OCI-LY1 (cell line): ENCODE measurements at regions not wholly inside any gene's neighbourhood (a gene's known extent, or its start where the extent isn't known, plus 50 kb on each side); places are given as distances from the start of the nearest gene placed in this dataset.
"Not testable (repeated sequence)": the region's sequence is repeated elsewhere in the genome, so short reads cannot be mapped to it uniquely, and the experiment has no call there.

ENCODE experiments used
- H2AFZ ChIP-seq: fragments of 200-600 bp; sonication (generic), shearing (Covaris generic); 2 replicates; pipeline ENCODE4 v1.6.0; 2014; ENCODE audit warnings: antibody characterized with exemption, mild to moderate bottlenecking, low read length
- H3F3A ChIP-seq: fragments of 200-600 bp; sonication (generic), shearing (Covaris generic); 2 replicates; pipeline ENCODE4 v1.6.0; 2014; ENCODE audit warnings: mild to moderate bottlenecking, antibody characterized with exemption, low read length, moderate library complexity; ENCODE audit not compliant: insufficient read depth
- H3K27ac ChIP-seq: fragments of 200-600 bp; sonication (generic); 2 replicates; pipeline ENCODE4 v1.5.1; 2014; ENCODE audit warnings: low read length, mixed run types, mild to moderate bottlenecking, low read depth; ENCODE audit not compliant: poor library complexity, severe bottlenecking
- H3K27me3 ChIP-seq: fragments of 200-600 bp; sonication (generic); 2 replicates; pipeline ENCODE4 v1.6.0; 2014; ENCODE audit warnings: antibody characterized with exemption, mild to moderate bottlenecking, low read length, moderate library complexity; ENCODE audit not compliant: insufficient read depth
- H3K36me3 ChIP-seq: fragments of 200-600 bp; sonication (generic); 2 replicates; pipeline ENCODE4 v1.6.1; 2014; ENCODE audit warnings: mild to moderate bottlenecking, antibody characterized with exemption, low read length, moderate library complexity, mixed read lengths; ENCODE audit not compliant: insufficient read depth
- H3K4me1 ChIP-seq: fragments of 200-600 bp; sonication (generic); 2 replicates; pipeline ENCODE4 v1.5.1; 2014; ENCODE audit warnings: mild to moderate bottlenecking, low read length, moderate library complexity; ENCODE audit not compliant: insufficient read depth, severe bottlenecking
- H3K4me2 ChIP-seq: fragments of 200-600 bp; sonication (generic), shearing (Covaris generic); 2 replicates; pipeline ENCODE4 v1.6.1; 2014; ENCODE audit warnings: low read length
- H3K4me3 ChIP-seq: fragments of 200-600 bp; sonication (generic); 2 replicates; pipeline ENCODE4 v1.5.1; 2014; ENCODE audit warnings: low read length, low read depth, mild to moderate bottlenecking, mixed read lengths; ENCODE audit not compliant: poor library complexity, severe bottlenecking
- H3K79me2 ChIP-seq: fragments of 200-600 bp; shearing (Covaris generic); 2 replicates; pipeline ENCODE4 v1.6.1; 2016; ENCODE audit warnings: mixed run types, low read length, mixed read lengths; ENCODE audit not compliant: insufficient read depth
- H3K9ac ChIP-seq: fragments of 200-600 bp; sonication (generic), shearing (Covaris generic); 2 replicates; pipeline ENCODE4 v1.6.1; 2014; ENCODE audit warnings: mild to moderate bottlenecking, low read length, mixed read lengths
- H3K9me2 ChIP-seq: fragments of 200-600 bp; sonication (generic), shearing (Covaris generic); 2 replicates; pipeline ENCODE4 v1.6.1; 2014; ENCODE audit warnings: low read depth, mild to moderate bottlenecking, low read length, mixed read lengths
- H3K9me3 ChIP-seq: fragments of 200-600 bp; shearing (Covaris generic); 2 replicates; pipeline ENCODE4 v1.6.1; 2014; ENCODE audit warnings: low read length, mixed read lengths
- H4K20me1 ChIP-seq: fragments of 200-600 bp; sonication (generic), shearing (Covaris generic); 2 replicates; pipeline ENCODE4 v1.6.0; 2016; ENCODE audit warnings: mild to moderate bottlenecking, low read length; ENCODE audit not compliant: insufficient read depth

DNA sequence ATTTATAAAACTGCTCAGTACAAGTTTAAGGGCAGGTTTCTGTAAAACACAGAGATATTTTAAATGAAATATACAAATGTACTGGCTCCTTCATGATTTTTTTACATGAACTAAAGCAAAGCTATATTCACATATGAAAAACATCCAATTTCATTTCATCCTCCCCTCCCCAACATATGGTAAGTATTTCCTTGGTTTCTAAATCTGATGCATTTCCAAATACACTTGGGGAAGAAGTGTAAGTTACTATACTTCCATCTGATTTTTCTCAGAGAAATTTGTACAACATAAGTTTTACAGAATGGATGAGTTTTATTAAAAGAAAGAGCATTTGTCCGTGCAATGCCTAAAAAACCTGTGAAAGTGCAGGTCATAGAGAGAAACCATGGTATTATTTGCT is 109.0 kb upstream of the POMZP3 start:
- not testable (repeated sequence) for H3K27ac ChIP-seq, H4K20me1 ChIP-seq, H3K27me3 ChIP-seq, H3F3A ChIP-seq, H3K9ac ChIP-seq, H3K79me2 ChIP-seq, H3K9me3 ChIP-seq, H3K4me2 ChIP-seq, H3K4me3 ChIP-seq, H2AFZ ChIP-seq, H3K36me3 ChIP-seq, H3K4me1 ChIP-seq, H3K9me2 ChIP-seq

DNA sequence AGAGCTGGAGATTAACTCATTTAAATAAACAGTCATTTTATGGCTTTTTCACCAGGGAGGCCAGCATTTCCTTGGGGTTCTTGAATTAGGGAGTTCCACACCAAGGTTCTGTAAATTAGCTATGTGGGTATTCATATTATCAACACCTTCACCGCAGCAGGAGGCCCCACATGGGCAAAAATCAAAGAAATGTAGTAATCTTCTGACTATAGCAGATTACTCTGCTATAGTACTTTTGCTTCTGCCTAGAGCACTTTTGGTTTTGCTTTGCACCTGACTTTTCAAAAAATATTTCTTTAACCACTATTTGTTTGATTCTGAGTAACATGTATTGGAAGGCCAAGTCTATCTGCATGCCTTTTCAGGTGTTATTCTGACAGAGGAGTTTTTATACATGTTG is 108.6 kb upstream of the POMZP3 start:
- H3K4me1 ChIP-seq, H3K9ac ChIP-seq, H3K9me3 ChIP-seq, H3K27me3 ChIP-seq, H3F3A ChIP-seq, H3K79me2 ChIP-seq, H3K4me3 ChIP-seq, H3K4me2 ChIP-seq, H4K20me1 ChIP-seq, H3K27ac ChIP-seq, H3K36me3 ChIP-seq, H2AFZ ChIP-seq, H3K9me2 ChIP-seq: not testable (repeated sequence)

DNA sequence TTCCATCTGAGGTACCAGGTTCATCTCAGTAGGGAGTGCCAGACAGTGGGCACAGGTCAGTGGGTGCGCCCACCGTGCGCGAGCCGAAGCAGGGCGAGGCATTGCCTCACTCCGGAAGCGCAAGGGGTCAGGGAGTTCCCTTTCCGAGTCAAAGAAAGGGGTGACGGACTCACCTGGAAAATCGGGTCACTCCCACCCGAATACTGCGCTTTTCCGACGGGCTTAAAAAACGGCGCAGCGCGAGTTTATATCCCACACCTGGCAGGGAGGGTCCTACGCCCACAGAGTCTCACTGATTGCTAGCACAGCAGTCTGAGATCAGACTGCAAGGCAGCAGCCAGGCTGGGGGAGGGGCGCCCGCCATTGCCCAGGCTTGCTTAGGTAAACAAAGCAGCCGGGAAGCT is 101.5 kb upstream of the POMZP3 start:
- H3F3A ChIP-seq, H3K4me2 ChIP-seq, H3K27ac ChIP-seq, H2AFZ ChIP-seq, H3K9me2 ChIP-seq, H3K27me3 ChIP-seq, H3K79me2 ChIP-seq, H4K20me1 ChIP-seq, H3K9ac ChIP-seq, H3K9me3 ChIP-seq, H3K4me1 ChIP-seq, H3K36me3 ChIP-seq, H3K4me3 ChIP-seq: not testable (repeated sequence)

DNA sequence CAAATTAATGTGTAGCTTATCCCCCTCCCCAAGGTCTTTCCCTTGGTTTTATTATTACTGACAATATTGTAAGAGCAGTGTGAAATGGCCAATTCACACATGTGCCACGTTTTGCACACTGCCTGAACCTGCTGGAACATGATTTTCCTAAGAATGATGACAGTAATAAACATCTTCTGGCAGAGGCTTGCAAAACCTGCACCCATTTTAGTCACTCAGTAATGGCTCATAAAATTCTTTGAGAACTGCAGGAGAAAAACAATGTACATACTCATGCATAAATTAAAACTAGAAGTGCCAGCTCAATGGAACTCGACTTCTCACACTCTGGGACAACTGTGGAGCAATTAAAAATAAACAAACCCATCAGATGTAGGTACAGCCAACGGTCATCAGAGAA is 96.8 kb upstream of the POMZP3 start:
- H2AFZ ChIP-seq, H4K20me1 ChIP-seq, H3K27ac ChIP-seq, H3K79me2 ChIP-seq, H3F3A ChIP-seq, H3K9me3 ChIP-seq, H3K27me3 ChIP-seq, H3K36me3 ChIP-seq, H3K4me2 ChIP-seq, H3K9ac ChIP-seq, H3K4me3 ChIP-seq, H3K9me2 ChIP-seq, H3K4me1 ChIP-seq: not testable (repeated sequence)

DNA sequence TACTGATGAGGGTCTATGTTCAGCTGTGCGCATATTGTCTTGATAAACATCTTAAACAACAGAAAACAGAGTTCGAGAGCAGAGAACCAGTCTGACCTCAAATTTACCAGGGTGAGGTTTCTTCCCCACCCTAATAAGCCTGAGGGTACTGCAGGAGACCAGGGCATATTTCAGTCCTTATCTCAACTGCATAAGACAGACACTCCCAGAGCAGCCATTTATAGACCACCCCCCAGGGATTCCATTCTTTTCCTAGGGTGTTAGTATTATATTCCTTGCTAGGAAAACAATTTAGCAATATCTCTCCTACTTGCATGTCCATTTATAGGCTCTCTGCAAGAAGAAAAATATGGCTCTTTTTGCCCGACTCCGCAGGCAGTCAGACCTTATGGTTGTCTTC is 89.5 kb upstream of the POMZP3 start:
- not testable (repeated sequence) for H3K36me3 ChIP-seq, H4K20me1 ChIP-seq, H3K9ac ChIP-seq, H3K79me2 ChIP-seq, H3K4me2 ChIP-seq, H3K4me3 ChIP-seq, H3K27ac ChIP-seq, H3K9me3 ChIP-seq, H3K9me2 ChIP-seq, H3F3A ChIP-seq, H2AFZ ChIP-seq, H3K4me1 ChIP-seq, H3K27me3 ChIP-seq

DNA sequence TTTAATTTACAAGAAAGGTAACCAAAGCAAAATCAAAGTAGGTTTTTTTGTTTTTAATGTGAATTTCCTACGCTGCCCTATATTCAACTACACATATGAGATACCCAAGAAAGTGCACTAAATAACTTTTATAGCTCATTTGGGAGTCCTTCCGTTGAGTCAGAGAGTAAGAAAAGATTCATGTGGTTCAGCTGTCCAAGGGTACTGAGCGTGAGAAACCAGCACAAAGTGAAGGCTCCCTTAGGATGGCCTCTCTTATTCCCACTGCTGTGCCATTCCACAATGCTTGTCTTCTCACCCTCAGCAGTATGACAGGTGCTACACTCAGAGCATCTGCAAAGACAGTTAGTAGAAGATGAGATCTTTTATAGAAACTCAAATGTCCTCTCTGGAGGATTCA is 85.8 kb upstream of the POMZP3 start:
- not testable (repeated sequence) for H3K4me1 ChIP-seq, H3K27me3 ChIP-seq, H3K9ac ChIP-seq, H3K9me2 ChIP-seq, H4K20me1 ChIP-seq, H2AFZ ChIP-seq, H3K4me2 ChIP-seq, H3K36me3 ChIP-seq, H3K9me3 ChIP-seq, H3K4me3 ChIP-seq, H3K27ac ChIP-seq, H3F3A ChIP-seq, H3K79me2 ChIP-seq

GRCh38 chr7:76711648-76712047 is 84.6 kb upstream of the POMZP3 start:
- not testable (repeated sequence) for H3K36me3 ChIP-seq, H3K79me2 ChIP-seq, H3K27ac ChIP-seq, H3K9me3 ChIP-seq, H4K20me1 ChIP-seq, H3K27me3 ChIP-seq, H3K9me2 ChIP-seq, H3K4me2 ChIP-seq, H3F3A ChIP-seq, H3K9ac ChIP-seq, H2AFZ ChIP-seq, H3K4me1 ChIP-seq, H3K4me3 ChIP-seq

GRCh38 chr7:76709703-76710102 is 82.6 kb upstream of the POMZP3 start:
- not testable (repeated sequence) for H4K20me1 ChIP-seq, H3K27ac ChIP-seq, H3K9ac ChIP-seq, H3K4me3 ChIP-seq, H3K79me2 ChIP-seq, H3K4me1 ChIP-seq, H3K4me2 ChIP-seq, H3K9me2 ChIP-seq, H3F3A ChIP-seq, H3K36me3 ChIP-seq, H3K27me3 ChIP-seq, H3K9me3 ChIP-seq, H2AFZ ChIP-seq
